AML-193 (cell line): ENCODE measurements at regions not wholly inside any gene's neighbourhood (a gene's known extent, or its start where the extent isn't known, plus 50 kb on each side); places are given as distances from the start of the nearest gene placed in this dataset.
"Not testable (repeated sequence)": the region's sequence is repeated elsewhere in the genome, so short reads cannot be mapped to it uniquely, and the experiment has no call there.

Experiments used
- DNase-seq, 2 experiments: peaks; one replicate each; lab custom pipeline; 2025; lab: John Stamatoyannopoulos, UW

DNA sequence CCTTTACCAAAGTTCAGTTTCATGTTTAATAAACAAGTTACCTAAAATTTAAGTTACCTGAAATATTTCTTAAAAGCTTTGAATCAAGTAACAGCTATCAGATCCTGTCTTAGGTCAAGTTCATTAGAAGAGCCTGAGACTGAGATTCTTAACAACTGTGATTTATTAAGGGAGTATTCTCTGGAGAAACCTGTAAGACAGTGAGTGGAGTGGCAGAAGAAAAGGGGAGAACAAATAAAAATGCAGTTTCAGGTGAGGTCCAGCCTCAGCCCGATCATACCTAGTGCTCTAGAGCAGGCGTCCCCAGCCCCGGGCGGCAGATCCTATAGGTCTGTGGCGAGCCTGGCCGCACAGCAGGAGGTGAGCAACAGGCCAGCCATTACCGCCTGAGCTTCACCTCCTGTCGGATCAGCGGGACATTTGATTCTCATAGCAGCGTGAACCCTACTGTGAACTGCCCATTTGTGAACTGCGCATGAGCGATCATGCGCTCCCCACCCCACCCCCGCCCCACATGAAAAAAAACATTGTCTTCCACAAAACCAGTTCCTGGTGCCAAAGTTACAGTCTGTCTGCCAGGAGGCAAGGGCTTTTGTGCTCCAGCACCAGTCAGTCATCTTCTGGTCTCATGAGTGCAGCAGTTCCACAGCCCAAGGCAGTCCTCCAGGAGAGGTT, 59.2 kb upstream of the ADGRB3 start:
- DNase-seq: no peak

DNA sequence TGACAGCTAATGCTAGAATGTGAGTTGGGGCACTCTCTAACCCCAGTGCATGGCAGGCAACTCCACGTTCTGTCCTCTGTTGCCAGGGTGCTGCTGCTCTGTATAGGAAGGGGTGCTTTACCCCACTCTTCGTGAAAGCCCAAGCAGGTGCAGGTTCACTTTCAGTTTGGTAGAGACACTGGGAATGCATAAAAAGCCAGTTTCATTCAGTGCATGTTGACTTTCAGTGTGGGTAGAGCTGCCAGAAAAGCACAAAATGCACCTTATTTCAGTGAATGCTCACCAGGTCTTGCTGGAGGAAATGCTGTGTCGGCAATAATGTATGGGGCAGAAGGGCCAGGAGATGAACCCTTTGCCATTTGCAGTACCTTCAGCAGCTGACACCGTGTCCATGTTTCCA, 62.1 kb upstream of the ADGRB3 start:
- no peak for DNase-seq

GRCh38 chr6:68572525-68572924, 62.6 kb upstream of the ADGRB3 start:
- peak; percentile 83 to 85 for DNase-seq

- DNase-seq: no peak
Measured at GRCh38 chr6:68559716-68560115, 75.4 kb upstream of the ADGRB3 start.

- DNase-seq: peak; percentile 40 to 42
Measured at GRCh38 chr6:68559070-68559469, 76.0 kb upstream of the ADGRB3 start.

DNA sequence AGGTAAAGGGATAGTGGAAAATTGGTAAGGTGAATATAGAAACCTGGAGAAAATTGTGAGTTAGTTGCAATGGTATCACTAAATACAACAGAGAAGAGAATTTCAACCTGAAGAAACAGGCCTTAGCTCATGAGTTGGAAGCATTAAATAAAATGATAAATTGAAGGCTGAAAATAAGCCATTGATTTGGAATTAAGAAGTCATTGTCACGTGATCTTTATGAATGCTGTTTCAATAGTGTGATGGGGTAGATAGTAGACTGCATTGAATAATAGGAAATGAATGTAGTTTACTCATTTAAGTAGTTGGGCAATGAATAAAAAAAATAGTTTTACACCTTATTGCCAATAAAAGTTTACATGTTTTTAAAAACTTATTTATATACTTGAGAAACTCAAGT, 88.5 kb upstream of the ADGRB3 start:
- no peak for DNase-seq

DNA sequence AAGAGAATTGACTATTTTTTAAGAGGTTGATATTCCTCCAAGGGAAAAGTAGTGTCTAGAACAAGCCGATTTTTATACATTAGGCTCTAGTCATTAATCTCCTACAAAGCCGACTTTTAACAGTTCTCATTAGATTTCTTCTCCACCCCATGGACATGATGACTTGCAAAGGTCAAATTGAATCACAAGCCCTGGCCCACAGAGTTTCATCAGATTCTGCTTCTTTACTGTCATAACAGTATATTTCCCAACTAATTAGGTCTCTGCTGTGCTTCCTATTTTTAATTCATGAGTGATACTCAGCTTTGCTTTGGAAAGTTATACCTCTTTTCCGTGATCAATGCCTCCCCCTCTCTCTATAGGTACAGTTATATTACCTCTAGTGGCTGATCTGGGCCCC, 90.6 kb upstream of the ADGRB3 start:
- DNase-seq: peak; percentile 32 to 36

- no peak for DNase-seq
Measured at GRCh38 chr6:68533339-68533795, 101.7 kb upstream of the ADGRB3 start.

- DNase-seq: no peak
Measured at GRCh38 chr6:68527691-68528090, 107.4 kb upstream of the ADGRB3 start.

DNA sequence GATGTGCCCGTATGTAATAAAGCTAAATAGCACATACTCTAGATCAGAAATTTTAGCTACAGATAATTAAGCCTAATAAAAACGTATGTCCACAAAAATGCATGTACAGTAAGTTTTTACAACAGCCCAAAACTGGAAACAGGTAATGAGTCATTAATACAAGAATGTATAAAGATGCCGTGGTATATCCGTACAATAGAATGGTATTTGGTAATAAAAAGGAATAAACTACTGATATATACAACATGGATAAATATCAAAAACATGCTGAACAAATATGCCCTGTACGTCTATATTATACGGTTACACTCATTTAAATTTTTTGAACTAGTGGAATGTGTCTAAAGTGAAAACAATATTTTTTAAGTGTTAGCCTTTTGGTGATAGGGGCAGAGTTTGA, 128.2 kb upstream of the ADGRB3 start:
- DNase-seq: no peak

- DNase-seq: no peak
Measured at GRCh38 chr6:68502946-68503345, 132.1 kb upstream of the ADGRB3 start.

GRCh38 chr6:68497927-68498326, 137.2 kb upstream of the ADGRB3 start:
- DNase-seq: no peak

DNA sequence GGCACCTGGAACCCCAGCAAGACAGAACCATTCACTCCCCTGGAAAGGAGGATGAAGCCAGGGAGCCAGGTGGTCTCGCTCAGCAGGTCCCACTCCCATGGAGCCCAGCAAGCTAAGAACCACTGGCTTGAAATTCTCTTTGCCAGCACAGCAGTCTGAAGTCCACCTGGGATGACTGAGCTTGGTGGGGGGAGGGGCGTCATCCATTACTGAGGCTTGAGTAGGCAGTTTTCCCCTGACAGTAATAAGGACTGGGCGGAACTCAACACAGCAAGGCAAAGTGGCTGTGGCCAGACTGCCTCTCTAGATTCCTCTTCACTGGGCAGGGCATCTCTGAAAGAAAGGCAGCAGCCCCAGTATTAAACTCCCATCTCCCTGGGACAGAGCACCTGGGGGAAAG, 140.2 kb upstream of the ADGRB3 start:
- DNase-seq: not testable (repeated sequence)

GRCh38 chr6:68476611-68477010, 158.5 kb upstream of the ADGRB3 start:
- DNase-seq: no peak

DNA sequence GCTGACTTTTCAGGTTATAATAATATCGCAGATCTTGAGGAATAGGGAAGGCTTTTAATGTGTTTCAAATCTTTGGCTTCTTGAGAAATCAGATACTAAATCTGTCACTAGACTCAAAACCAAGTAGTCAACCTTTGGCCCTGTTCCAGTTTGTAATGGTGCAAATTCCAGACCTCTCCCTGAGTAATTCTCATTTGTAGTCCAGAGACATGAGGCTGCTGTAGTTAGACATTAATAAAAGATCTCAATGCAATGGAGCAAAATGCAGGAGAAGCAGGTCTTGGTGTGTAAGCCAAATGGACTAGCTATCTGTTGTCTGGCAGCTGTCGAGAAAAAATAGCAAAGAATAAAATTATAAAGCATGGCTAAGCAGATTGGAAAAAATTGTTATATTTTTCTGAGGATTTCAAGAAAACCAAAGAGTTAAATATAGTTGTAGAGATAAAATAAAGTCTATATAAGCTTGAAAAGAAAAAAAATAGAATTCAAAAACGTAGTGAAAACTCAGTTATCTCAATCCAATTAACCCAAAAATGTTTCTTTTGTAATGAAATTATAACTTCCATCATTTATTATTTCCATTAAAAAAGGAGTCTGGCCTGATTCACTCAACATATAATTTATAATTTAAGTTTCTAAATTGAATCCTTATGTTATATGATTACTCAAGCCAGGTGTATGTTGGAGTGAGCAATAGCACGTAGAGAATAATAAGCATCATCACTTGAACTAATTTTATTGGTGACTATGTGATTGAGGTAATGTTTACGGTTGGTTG, 161.5 kb upstream of the ADGRB3 start:
- no peak for DNase-seq

GRCh38 chr6:68468244-68468884, 166.7 kb upstream of the ADGRB3 start:
- DNase-seq: peak in 1 of 2 experiments; percentile 37

- DNase-seq: no peak
Measured at GRCh38 chr6:68458447-68458846, 176.6 kb upstream of the ADGRB3 start.

GRCh38 chr6:68447112-68447511, 188.0 kb upstream of the ADGRB3 start:
- no peak for DNase-seq

DNA sequence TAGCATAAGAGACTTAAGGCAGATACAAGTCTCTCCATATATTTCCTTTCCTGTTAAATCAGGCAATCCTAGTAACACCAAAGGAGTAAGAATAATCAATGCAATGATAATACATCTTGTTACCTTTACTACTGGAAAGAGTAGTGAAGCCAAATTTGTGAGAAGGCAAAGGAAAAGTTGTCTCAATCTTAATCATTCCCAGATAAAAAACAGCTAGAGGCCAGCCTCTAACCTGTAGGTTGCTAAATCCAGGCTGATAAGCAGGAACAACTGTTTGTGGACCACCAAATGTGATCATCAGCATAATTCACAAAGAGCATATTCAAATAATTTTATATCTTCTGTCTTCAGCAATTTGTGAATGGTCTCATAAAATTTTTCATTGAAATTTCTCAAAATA, 189.2 kb upstream of the ADGRB3 start:
- DNase-seq: no peak

DNA sequence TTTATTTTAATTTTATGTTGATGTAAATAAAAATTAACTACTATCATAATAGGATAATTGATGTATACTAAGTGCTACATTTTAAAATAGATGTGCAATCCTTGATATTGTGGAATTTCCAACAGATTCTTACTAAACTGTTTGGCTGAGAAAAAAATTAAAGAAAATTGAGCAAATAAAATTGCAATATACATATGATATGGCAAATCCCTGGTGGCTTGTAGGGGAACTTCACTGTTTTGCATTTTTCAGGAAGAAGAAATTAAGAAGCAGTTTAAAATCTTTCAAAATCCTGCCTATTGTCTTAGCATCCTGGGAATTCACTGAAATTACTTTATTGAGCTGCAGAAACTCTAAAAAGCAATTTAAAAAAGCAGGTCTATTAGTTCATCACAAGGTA, 191.4 kb upstream of the ADGRB3 start:
- DNase-seq: no peak

DNA sequence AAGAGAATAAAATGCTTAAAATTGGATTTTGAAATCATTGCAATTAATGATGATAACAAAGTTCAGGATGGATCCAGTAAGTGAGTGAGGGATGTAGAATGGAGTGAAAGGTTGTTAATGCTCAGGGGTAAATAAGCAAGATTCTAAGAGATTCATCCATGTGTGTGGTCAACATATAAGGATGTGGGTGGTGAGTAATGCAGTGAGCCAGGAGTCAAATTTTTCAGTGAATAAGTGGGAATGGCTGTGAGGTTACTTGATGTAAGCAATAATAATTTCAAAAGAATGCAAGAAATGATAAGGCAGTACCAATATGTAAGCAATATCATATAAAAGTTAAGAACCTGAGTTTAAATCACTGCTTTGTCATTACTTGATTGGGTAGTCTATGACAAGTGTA, 207.5 kb upstream of the ADGRB3 start:
- DNase-seq: no peak

DNA sequence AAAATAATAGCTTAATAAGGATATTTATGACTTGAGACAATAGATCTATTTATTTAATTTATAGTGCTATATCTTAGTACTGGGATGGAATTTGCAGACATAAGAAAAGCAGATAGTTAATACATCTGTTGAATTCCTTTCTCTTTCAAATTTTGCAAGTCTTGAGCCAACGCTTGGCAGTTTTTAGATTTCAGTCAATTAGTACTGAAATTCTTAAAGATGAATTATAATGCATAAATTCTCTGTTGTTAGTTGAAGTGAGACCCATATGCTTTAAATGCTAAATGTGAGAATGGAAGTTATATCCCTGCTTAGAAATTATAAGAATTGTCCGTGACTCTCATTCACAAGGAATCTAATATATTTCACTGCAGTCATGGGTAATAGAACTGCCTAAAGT, 225.1 kb upstream of the ADGRB3 start:
- no peak for DNase-seq

- no peak for DNase-seq
Measured at GRCh38 chr6:68400396-68400795, 234.7 kb upstream of the ADGRB3 start.
